GM12875 (cell line): ENCODE measurements at regions not wholly inside any gene's neighbourhood (a gene's known extent, or its start where the extent isn't known, plus 50 kb on each side); places are given as distances from the start of the nearest gene placed in this dataset.

Experiments used
- H3K4me3 ChIP-seq: one replicate; pipeline ENCODE4 v1.5.1; 2011; ENCODE audit warnings: low read depth, low read length, control low read depth
- TF ChIP-seq, protein P1 (sequence below): IDR thresholded peaks from 2 replicates; pipeline ENCODE4 v1.5.1; 2011; ENCODE audit warnings: low read depth, mild to moderate bottlenecking, control low read depth, inconsistent platforms, low read length, moderate library complexity, borderline replicate concordance; ENCODE audit not compliant: insufficient read depth

DNA sequence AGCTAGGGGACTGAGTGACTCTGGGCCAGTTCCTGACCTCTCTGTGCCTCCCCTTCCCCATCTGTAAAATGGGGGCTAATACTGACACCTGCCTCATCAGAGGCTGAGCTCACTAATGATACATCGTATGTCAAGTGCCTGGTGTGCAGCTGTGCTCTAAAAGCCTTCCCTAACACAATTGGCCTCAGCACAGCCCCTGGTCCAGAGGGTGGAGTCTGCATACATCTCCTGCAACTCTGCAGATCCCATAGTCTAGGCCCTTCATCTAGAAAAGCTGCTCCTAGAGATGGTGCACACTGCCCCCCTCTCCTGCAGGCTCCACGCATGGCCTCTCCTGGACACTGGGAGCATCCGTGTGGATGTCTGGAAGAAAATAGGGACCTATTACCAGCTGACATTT is 255.0 kb downstream of the RPS24 start:
- TF ChIP-seq, protein P1, sequence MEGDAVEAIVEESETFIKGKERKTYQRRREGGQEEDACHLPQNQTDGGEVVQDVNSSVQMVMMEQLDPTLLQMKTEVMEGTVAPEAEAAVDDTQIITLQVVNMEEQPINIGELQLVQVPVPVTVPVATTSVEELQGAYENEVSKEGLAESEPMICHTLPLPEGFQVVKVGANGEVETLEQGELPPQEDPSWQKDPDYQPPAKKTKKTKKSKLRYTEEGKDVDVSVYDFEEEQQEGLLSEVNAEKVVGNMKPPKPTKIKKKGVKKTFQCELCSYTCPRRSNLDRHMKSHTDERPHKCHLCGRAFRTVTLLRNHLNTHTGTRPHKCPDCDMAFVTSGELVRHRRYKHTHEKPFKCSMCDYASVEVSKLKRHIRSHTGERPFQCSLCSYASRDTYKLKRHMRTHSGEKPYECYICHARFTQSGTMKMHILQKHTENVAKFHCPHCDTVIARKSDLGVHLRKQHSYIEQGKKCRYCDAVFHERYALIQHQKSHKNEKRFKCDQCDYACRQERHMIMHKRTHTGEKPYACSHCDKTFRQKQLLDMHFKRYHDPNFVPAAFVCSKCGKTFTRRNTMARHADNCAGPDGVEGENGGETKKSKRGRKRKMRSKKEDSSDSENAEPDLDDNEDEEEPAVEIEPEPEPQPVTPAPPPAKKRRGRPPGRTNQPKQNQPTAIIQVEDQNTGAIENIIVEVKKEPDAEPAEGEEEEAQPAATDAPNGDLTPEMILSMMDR = no peak
- no peak overlapping the region for H3K4me3 ChIP-seq

DNA sequence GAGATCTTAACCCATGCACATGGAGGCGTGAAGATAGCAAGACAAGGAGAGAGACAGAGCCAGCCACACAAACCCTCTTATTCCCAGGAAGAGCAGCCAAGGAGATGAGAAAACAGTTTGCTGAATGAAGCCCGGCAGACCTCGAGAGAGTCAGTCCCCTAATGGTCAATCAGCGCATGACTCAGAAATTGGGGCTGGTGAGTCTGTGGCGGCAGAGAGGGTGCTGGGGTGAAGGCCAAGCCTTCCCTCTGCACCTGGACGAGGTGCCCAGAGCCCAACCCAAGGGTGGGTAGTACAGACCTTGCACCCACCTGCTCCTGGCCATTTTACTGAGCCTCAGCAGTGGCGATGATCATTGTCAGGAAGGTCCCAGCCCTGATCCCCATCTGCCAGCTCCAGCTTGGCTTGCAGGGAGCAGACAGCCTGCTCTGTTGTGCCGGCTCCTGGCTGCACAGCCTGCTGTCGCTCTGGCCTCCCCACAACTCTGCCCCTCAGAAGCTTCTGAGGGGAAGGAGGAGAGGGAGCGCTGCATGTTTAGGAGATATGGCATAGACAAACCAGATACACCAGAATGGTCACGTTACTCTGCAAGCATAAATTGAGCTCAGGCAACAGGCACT is 256.6 kb downstream of the RPS24 start:
- H3K4me3 ChIP-seq = no peak overlapping the region
- TF ChIP-seq, protein P1 = no peak

DNA sequence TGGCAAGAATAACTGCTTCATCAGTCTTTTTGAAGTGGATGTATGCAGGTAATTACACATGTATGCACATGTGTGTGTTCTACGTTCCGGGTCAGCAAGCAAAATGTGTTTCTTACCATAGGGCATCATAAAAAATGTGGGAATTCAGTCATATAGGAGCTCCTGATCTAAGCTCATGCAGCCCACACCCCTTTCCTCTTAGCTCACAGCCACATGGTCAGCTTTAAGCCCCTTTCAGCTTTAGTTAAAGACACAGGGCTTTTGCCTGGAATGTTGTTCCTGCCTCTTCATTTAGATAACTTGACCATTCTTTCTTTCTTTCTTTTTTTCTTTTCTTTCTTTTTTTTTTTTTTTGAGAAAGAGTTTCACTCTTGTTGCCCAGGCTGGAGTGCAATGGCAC is 258.1 kb downstream of the RPS24 start:
- H3K4me3 ChIP-seq = no peak overlapping the region
- TF ChIP-seq, protein P1 = no peak

DNA sequence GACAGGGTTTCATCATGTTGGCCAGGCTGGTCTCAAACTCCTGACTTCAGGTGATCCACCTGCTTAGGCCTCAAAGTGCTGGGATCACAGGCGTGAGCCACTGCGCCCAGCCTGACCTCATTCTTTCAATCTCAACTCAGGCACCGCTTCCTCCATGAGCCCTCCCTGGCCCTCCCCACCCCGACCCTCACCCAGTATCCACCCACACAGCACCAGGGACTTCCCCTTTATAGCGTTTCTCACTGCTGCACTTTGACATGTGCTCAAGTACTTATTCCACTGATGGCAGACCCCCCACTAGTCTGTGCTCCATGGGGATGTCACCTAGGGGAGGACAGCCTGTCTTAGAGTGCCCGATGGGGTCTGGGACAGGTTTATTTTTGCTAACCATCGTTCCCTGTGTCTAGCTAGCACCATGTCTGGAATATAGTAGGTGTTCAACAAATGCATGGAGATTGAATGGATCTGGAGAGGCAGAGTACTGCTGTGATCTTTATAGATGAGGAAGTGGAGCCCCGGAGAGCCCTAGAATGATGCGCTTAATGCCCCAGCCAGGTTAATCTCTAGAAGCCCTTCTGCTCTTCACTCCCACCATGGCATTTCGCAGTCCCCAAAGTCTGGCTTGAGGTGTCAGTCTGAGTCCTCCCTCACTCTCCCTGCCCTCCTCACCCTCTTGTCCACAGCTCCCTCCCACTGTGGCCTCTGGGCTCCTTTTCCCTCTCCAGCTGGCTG is 258.8 kb downstream of the RPS24 start:
- no peak overlapping the region for H3K4me3 ChIP-seq
- TF ChIP-seq, protein P1 = no peak

DNA sequence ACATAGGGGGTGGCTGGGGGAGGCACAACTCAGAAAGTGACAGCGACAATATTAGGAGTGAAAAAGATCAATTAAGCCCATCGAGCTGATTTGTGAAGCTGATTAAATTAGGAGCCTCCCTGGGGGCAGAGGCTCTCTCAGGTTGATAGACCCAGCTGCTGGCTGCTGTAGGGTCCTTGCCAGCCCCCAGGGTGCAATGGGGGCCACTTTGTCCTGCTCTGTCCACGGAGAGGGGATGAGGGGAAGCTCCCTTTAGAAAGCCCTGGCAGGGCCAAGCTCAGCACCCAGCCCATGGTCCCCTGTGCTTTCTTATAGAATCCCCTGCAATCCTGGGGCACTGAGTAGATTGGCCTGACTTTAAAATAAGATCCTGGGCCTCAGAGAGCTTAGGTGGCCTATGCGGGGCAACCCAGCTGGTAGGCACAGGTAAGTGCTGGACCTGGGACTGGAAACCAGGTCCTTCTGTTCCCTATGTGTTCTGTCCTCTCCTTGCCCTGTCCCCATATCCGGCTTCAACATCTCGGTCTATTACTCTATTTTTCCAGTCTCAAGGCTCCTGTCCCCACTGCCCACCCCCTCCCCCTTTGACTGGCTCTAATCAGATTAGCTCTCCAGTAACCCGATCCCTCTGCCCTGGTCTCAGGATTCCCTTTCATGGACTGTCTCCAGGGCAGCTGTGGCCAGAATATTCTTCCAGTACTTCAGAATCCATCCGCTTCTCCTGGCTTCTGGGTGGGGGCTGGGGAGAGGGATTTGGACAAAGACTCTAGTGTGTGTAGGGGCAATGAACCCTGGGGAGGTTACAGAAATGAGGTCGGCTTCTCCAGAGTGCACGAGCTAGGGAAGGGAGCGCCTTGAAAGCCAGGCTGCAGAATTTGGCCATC is 259.6 kb downstream of the RPS24 start:
- H3K4me3 ChIP-seq = no peak overlapping the region
- TF ChIP-seq, protein P1 = no peak

DNA sequence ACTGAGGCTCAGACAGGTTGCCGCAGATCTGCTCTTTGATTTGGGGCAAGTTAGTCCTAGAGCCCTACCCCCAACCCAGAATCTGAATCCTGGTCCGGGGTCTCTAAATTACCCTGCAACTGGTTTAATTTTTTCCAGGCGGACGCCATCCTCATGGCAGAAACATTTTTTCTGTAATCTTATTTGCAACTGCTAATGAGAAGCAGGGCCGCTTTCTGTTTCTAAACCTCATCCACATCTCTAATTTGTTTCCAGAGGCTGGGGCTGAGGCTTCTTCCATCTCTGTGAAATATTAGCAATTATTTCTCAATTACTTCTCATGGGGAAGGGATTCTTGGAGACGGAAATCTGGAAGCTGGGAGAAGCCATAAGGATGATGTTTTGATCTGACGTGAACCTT is 261.6 kb downstream of the RPS24 start:
- H3K4me3 ChIP-seq = no peak overlapping the region
- TF ChIP-seq, protein P1 = no peak
